Body of pancreas (tissue), 4 donors: ENCODE measurements at regions not wholly inside any gene's neighbourhood (a gene's known extent, or its start where the extent isn't known, plus 50 kb on each side); places are given as distances from the start of the nearest gene placed in this dataset.

Experiments
- ATAC-seq: fragments of 150-250 bp; one replicate; pipeline ENCODE4 v1.9.1; 2016
- DNase-seq, 4 donors: peaks; one replicate each; pipeline ENCODE4 v3.0.0-alpha.2; 2019
- H3K27ac ChIP-seq, 4 donors: fragments of 200-600 bp; sonication (generic); 1 replicate in 3 of 4; 2 replicates in 1 of 4; pipeline versions ENCODE4 v1.5.1 to v1.6.1; 2016 to 2019; ENCODE audit warnings: mild to moderate bottlenecking in 1 of 4, mixed read lengths in 1 of 4, moderate library complexity in 1 of 4
- H3K27me3 ChIP-seq, 2 donors: fragments of 200-600 bp; sonication (generic); one replicate each; pipeline ENCODE4 v1.6.0; 2016; ENCODE audit warnings: mild to moderate bottlenecking in 1 of 2
- H3K36me3 ChIP-seq, 2 donors: fragments of 200-600 bp; sonication (generic); replicated peaks in 1 of 2; 2 replicates each; pipeline ENCODE4 v1.5.1; 2016; ENCODE audit warnings: low read depth in 2 of 2; ENCODE audit not compliant: insufficient read depth in 1 of 2
- H3K4me1 ChIP-seq: fragments of 200-600 bp; sonication (generic); one replicate; pipeline ENCODE4 v1.6.0; 2016
- H3K4me3 ChIP-seq, 2 donors: fragments of 200-600 bp; sonication (generic); 1 replicate in 1 of 2; 2 replicates in 1 of 2; pipeline ENCODE4 v1.5.1; 2016 to 2019
- H3K9me3 ChIP-seq, 3 donors: fragments of 200-600 bp; sonication (generic); 1 replicate in 2 of 3; 2 replicates in 1 of 3; pipeline ENCODE4 v1.5.1; 2016
- POLR2A ChIP-seq, 3 donors: fragments of 450-650 bp; IDR thresholded peaks; one replicate each; pipeline ENCODE4 v1.6.1; 2016; ENCODE audit warnings: antibody characterized with exemption in 3 of 3, mild to moderate bottlenecking in 2 of 3
- WGBS, 2 donors: methylation state at CpG; one replicate each; pipeline ENCODE4 v1.1.5; 2017; 5-methylcytosine and 5-hydroxymethylcytosine counted together
- intact Hi-C: fragments of 100-400 bp; cut with DNase I; formaldehyde crosslinking; loops from one replicate; pipeline ENCODE4 v1.15.1; 2023
- TF ChIP-seq, protein P1 (sequence below), 7 experiments: fragments of 450-650 bp in 4 of 7; fragments of 200-600 bp in 3 of 7; sonication (generic) in 3 of 7; IDR thresholded peaks; one replicate each; pipeline ENCODE4 v1.5.1; 2016 to 2019; ENCODE audit warnings: antibody characterized with exemption in 7 of 7

DNA sequence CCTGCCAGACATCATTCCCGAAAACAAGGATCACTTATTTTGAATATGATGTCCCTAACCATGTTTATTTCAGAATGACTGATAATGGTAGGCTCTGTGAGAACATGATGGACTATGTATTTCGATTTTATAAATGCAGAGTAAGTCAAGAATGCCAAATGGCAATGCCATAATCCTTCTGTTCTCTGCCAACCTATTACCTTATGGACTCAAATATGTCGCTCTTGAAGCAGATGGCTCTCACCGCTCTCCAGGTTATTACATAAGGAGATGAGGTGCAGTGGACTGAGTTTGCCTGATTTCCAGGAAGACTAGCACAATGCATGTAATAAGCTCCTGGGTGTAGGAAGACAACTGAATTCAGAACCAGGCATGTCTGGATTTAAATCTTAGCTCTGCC is 227.2 kb downstream of the BTG1 start:
- Histone ChIP-seq H3K27me3 (no peaks in the 10 kb centered on the region), H3K36me3 (no peaks in the 10 kb centered on the region), H3K4me1 (peaks cover 15% of the 10 kb centered on the region), H3K27ac (no peak overlapping the region), H3K4me3 (no peak overlapping the region), H3K9me3 (no peaks in the 10 kb centered on the region)
- no peak for TF ChIP-seq POLR2A (IDR thresholded peaks at IDR 0.05)
- TF ChIP-seq, protein P1, sequence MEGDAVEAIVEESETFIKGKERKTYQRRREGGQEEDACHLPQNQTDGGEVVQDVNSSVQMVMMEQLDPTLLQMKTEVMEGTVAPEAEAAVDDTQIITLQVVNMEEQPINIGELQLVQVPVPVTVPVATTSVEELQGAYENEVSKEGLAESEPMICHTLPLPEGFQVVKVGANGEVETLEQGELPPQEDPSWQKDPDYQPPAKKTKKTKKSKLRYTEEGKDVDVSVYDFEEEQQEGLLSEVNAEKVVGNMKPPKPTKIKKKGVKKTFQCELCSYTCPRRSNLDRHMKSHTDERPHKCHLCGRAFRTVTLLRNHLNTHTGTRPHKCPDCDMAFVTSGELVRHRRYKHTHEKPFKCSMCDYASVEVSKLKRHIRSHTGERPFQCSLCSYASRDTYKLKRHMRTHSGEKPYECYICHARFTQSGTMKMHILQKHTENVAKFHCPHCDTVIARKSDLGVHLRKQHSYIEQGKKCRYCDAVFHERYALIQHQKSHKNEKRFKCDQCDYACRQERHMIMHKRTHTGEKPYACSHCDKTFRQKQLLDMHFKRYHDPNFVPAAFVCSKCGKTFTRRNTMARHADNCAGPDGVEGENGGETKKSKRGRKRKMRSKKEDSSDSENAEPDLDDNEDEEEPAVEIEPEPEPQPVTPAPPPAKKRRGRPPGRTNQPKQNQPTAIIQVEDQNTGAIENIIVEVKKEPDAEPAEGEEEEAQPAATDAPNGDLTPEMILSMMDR (IDR thresholded peaks at IDR 0.05): no peak
- intact Hi-C loops: no loop called here
- 86 to 92% methylated on average over 4 of the region's 4 CpGs for WGBS, 2 donors
- no peak for ATAC-seq
- DNase-seq: no peak

DNA sequence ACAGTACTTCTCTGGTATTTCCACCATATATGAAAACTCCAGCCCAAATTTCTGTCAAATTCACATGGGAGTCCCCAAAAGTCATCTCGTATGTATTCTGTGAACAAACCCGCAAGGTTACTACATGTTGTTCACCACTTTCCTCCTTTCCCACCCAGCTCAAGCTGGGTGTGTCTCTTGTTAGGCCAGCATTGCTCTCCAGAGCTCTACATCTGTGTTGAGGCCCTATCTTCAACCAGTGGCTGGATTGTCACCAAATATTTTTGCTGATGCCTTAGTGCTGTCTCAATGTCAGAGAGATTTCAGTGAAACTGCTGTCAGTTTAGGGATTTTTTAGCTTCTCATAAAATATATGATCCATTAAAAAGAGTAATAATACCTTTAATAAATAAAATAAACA is 230.9 kb downstream of the BTG1 start:
- Histone ChIP-seq H3K27me3 (no peaks in the 10 kb centered on the region), H3K4me1 (no peaks in the 10 kb centered on the region), H3K27ac (no peak overlapping the region), H3K9me3 (no peaks in the 10 kb centered on the region), H3K36me3 (no peaks in the 10 kb centered on the region), H3K4me3 (no peak overlapping the region)
- intact Hi-C loops: no loop called here
- TF ChIP-seq POLR2A (IDR thresholded peaks at IDR 0.05): no peak
- TF ChIP-seq, protein P1 (IDR thresholded peaks at IDR 0.05): no peak
- 90 to 96% methylated on average over 2 of the region's 2 CpGs for WGBS, 2 donors
- no peak for DNase-seq
- no peak for ATAC-seq

DNA sequence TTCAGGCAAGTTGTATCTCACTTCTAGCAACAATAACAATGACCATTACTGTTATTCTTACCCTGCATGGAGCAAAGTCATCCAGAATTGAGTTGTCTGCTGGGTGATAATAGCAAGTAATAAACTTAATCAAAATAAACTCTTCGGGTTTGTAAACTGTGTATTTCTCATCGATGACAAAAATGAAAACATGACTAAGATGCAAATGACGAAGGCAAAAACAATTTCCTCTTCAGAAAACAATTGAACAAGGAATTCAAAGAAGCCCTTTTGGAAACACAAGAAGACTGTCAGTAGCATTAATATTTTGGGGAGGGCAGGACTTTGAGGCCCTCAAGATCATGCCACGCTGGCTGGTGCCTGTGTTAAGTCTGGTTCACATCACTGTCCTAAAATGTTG is 232.0 kb downstream of the BTG1 start:
- Histone ChIP-seq H3K27me3 (no peaks in the 10 kb centered on the region), H3K4me1 (no peaks in the 10 kb centered on the region), H3K27ac (no peak overlapping the region), H3K4me3 (no peak overlapping the region), H3K9me3 (no peaks in the 10 kb centered on the region), H3K36me3 (no peaks in the 10 kb centered on the region)
- no peak for TF ChIP-seq POLR2A (IDR thresholded peaks at IDR 0.05)
- TF ChIP-seq, protein P1 (IDR thresholded peaks at IDR 0.05): no peak
- 81 to 90% methylated on average over 4 of the region's 4 CpGs for WGBS, 2 donors
- intact Hi-C loops: no loop called here
- DNase-seq: no peak
- no peak for ATAC-seq

DNA sequence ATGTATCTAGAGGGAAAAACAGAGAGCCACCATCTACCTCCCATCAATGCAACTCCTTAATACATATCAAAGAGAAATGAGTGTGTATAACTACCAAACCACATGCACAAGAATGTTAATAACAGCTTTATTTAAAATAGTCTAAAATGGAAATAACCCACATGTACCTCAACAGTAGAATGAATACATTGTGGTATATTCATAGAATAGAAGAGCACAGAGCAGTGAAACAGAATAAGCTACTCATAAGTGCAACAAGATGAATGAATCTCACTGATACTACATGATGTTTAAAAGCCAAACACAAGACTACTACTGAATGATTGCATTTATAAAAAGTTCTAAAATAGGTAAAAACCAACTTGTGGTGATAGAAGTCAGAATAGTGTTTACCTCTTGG is 232.5 kb downstream of the BTG1 start:
- Histone ChIP-seq H3K4me3 (no peak overlapping the region), H3K9me3 (no peaks in the 10 kb centered on the region), H3K4me1 (no peaks in the 10 kb centered on the region), H3K36me3 (no peaks in the 10 kb centered on the region), H3K27me3 (no peaks in the 10 kb centered on the region), H3K27ac (no peak overlapping the region)
- no peak for TF ChIP-seq POLR2A (IDR thresholded peaks at IDR 0.05)
- TF ChIP-seq, protein P1 (IDR thresholded peaks at IDR 0.05): no peak
- intact Hi-C loops: no loop called here
- ATAC-seq: no peak
- DNase-seq: no peak

DNA sequence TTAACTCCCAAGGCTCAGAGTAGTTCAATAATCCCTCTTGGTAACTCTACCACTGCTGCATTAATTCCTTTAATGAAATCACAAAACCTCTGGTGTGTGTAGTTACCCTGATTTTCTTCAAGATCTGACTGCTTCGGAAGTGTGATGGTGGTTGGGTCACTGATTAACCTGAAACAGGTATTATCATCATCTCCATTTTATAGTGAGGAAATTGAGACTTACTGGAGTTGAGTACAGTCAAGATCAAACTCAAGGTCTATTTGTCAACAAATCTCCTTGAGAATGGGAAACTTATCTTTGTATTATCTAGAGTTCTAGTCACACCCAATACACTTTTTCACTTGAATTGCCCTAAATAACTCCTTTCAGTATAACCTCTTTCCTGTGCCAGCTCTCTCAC is 233.5 kb downstream of the BTG1 start:
- intact Hi-C loops: no loop called here
- Histone ChIP-seq H3K36me3 (no peaks in the 10 kb centered on the region), H3K4me3 (no peak overlapping the region), H3K4me1 (no peaks in the 10 kb centered on the region), H3K9me3 (no peaks in the 10 kb centered on the region), H3K27ac (no peak overlapping the region), H3K27me3 (no peaks in the 10 kb centered on the region)
- WGBS, 2 donors: 42 to 48% methylated on average over 1 of the region's 1 CpG
- ATAC-seq: no peak
- no peak for DNase-seq
- TF ChIP-seq, protein P1 (IDR thresholded peaks at IDR 0.05): no peak
- no peak for TF ChIP-seq POLR2A (IDR thresholded peaks at IDR 0.05)
